ENCODE measurements at regions not wholly inside any gene's neighbourhood (a gene's known extent, or its start where the extent isn't known, plus 50 kb on each side); places are given as distances from the start of the nearest gene placed in this dataset.

- TF ChIP-seq CTCF (conservative IDR thresholded peaks at IDR 0.05; ENCODE audit: low read length) (no peak), EZH2phosphoT487 (IDR thresholded peaks at IDR 0.05; ENCODE audit: borderline replicate concordance, low read depth, low read length) (no peak)
Measured at GRCh38 chr1:88111816-88112215, 572.3 kb upstream of the PKN2 start.

All from OCI-LY7 (cell line).